ENCODE measurements at regions not wholly inside any gene's neighbourhood (a gene's known extent, or its start where the extent isn't known, plus 50 kb on each side); places are given as distances from the start of the nearest gene placed in this dataset.

- H3K27me3 ChIP-seq, result no peaks in the 10 kb centered on the region
- TF ChIP-seq, protein P1, sequence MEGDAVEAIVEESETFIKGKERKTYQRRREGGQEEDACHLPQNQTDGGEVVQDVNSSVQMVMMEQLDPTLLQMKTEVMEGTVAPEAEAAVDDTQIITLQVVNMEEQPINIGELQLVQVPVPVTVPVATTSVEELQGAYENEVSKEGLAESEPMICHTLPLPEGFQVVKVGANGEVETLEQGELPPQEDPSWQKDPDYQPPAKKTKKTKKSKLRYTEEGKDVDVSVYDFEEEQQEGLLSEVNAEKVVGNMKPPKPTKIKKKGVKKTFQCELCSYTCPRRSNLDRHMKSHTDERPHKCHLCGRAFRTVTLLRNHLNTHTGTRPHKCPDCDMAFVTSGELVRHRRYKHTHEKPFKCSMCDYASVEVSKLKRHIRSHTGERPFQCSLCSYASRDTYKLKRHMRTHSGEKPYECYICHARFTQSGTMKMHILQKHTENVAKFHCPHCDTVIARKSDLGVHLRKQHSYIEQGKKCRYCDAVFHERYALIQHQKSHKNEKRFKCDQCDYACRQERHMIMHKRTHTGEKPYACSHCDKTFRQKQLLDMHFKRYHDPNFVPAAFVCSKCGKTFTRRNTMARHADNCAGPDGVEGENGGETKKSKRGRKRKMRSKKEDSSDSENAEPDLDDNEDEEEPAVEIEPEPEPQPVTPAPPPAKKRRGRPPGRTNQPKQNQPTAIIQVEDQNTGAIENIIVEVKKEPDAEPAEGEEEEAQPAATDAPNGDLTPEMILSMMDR (IDR thresholded peaks at IDR 0.05), result no peak
- H3K9me3 ChIP-seq, result peaks cover 0 to 11% of the 10 kb centered on the region in 2 donors
- no peak overlapping the region for H3K4me3 ChIP-seq
- H3K4me1 ChIP-seq, result no peaks in the 10 kb centered on the region
- H3K27ac ChIP-seq, result no peak overlapping the region
- no peak for DNase-seq (ENCODE audit: low spot score in 2 of 2)
- intact Hi-C loops (cut with DNase I), result no loop called here
- no peaks in the 10 kb centered on the region for H3K36me3 ChIP-seq
Measured at GRCh38 chr5:143693651-143694252, 118.2 kb upstream of the HMHB1 start.

DNA sequence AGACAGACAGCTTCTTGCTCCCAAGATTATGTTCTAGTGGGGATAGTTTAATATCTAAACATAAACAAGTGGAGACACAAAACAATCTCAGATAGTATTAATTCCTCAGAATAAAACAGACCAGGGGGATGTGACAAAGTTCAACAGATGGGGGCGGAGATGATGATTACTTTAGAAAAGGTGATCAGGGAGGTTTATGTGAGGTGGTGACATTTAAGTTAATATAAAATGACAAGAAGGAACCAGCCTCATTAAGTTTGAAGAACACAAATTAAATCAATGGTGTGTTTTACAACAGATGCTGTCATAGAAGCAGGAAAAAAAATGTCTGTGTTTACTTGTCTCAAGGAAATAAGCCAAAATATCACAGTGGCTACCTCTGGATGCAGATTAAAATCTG is 119.6 kb upstream of the HMHB1 start:
- H3K27ac ChIP-seq, result no peak overlapping the region
- TF ChIP-seq, protein P1 (IDR thresholded peaks at IDR 0.05), result no peak

GRCh38 chr5:143691945-143692290 is 120.0 kb upstream of the HMHB1 start:
- intact Hi-C loops (cut with DNase I), result no loop called here
- TF ChIP-seq, protein P1 (IDR thresholded peaks at IDR 0.05), result no peak
- no peak for DNase-seq (ENCODE audit: low spot score in 2 of 2)
- Histone ChIP-seq H3K9me3 (peaks cover 0 to 11% of the 10 kb centered on the region in 2 donors), H3K27me3 (no peaks in the 10 kb centered on the region), H3K4me3 (no peak overlapping the region), H3K4me1 (no peaks in the 10 kb centered on the region), H3K36me3 (no peaks in the 10 kb centered on the region), H3K27ac (no peak overlapping the region)

More for the DNA sequence above, 119.6 kb upstream of the HMHB1 start:
- intact Hi-C loops (cut with DNase I), result no loop called here
- Histone ChIP-seq H3K9me3 (peaks cover 0 to 11% of the 10 kb centered on the region in 2 donors), H3K36me3 (no peaks in the 10 kb centered on the region), H3K4me1 (no peaks in the 10 kb centered on the region), H3K27me3 (no peaks in the 10 kb centered on the region), H3K4me3 (no peak overlapping the region)
- no peak for DNase-seq (ENCODE audit: low spot score in 2 of 2)

- Histone ChIP-seq H3K27me3 (no peaks in the 10 kb centered on the region), H3K36me3 (no peaks in the 10 kb centered on the region), H3K4me1 (no peaks in the 10 kb centered on the region), H3K27ac (no peak overlapping the region), H3K9me3 (peaks cover 0 to 11% of the 10 kb centered on the region in 2 donors), H3K4me3 (no peak overlapping the region)
- TF ChIP-seq, protein P1 (IDR thresholded peaks at IDR 0.05), result no peak
- DNase-seq (ENCODE audit: low spot score in 2 of 2), result no peak
- intact Hi-C loops (cut with DNase I), result no loop called here
Measured at GRCh38 chr5:143691287-143691944, 120.5 kb upstream of the HMHB1 start.

- no peak overlapping the region for H3K4me3 ChIP-seq
- H3K36me3 ChIP-seq, result no peaks in the 10 kb centered on the region
- intact Hi-C loops (cut with DNase I), result no loop called here
- no peaks in the 10 kb centered on the region for H3K4me1 ChIP-seq
- no peak for DNase-seq (ENCODE audit: low spot score in 2 of 2)
- TF ChIP-seq, protein P1 (IDR thresholded peaks at IDR 0.05), result no peak
- H3K9me3 ChIP-seq, result peaks cover 0 to 11% of the 10 kb centered on the region in 2 donors
- no peak overlapping the region for H3K27ac ChIP-seq
- H3K27me3 ChIP-seq, result no peaks in the 10 kb centered on the region
Measured at GRCh38 chr5:143687604-143688003, 124.4 kb upstream of the HMHB1 start.

Measured in ascending aorta (tissue), 2 donors.